K562 (cell line): ENCODE measurements at regions not wholly inside any gene's neighbourhood (a gene's known extent, or its start where the extent isn't known, plus 50 kb on each side); places are given as distances from the start of the nearest gene placed in this dataset.

Source experiments
- ATAC-seq: fragments of 200-7000 bp; cut with Tn5 transposase; 3 replicates; pipeline ENCODE4 v1.9.1; 2020; ENCODE audit warnings: moderate library complexity
- BruUV-seq: library from RNA; stranded (reverse); fragments of 400-500 nt; replicated peaks from 2 replicates; lab custom pipeline; 2021; lab: Mats Ljungman, UMichigan
- CTCF ChIA-PET: fragments of 300-600 bp; formaldehyde crosslinking; extraction: SDS; loops from one replicate; lab custom pipeline; 2021; ENCODE audit warnings: low intra/inter-chr PET ratio; lab: Yijun Ruan, JAX
- POLR2A ChIA-PET: fragments of 300-600, 350-650 bp; sonication (Branson Sonifier 250); formaldehyde crosslinking; extraction: SDS; loops from one replicate; lab custom pipeline; 2021; ENCODE audit warnings: antibody characterized with exemption, inconsistent platforms; lab: Yijun Ruan, JAX
- DNase-seq, 4 experiments: peaks; one replicate each; pipeline versions ENCODE4 v3.0.0 to v3.0.0-alpha.2; 2011 to 2018; ENCODE audit warnings: low spot score in 3 of 4, mixed read lengths in 3 of 4; ENCODE audit errors: extremely low read depth in 1 of 4
- FAIRE-seq: peaks from 2 replicates; lab custom pipeline; 2011; peaks lifted over from hg19 to GRCh38; lab: Jason Lieb, UNC
- H2AFZ ChIP-seq: 2 replicates; pipeline ENCODE4 v1.6.0; 2011; ENCODE audit warnings: low read depth, low read length, control low read depth, inconsistent platforms
- H3K27ac ChIP-seq: fragments of 200-600 bp; 3 replicates; pipeline ENCODE4 v1.8.0; 2011; ENCODE audit warnings: low read depth, mild to moderate bottlenecking, control low read depth, inconsistent platforms, low read length, moderate library complexity, mixed read lengths; ENCODE audit errors: extremely low read depth
- H3K27me3 ChIP-seq, 2 experiments: fragments of 300-600 bp in 1 of 2; 2 replicates in 1 of 2; 3 replicates in 1 of 2; pipeline versions ENCODE4 v1.6.0 to v1.8.0; 2011; ENCODE audit warnings: inconsistent platforms in 2 of 2, low read length in 2 of 2, mild to moderate bottlenecking in 1 of 2, mixed read lengths in 1 of 2, moderate library complexity in 1 of 2; ENCODE audit not compliant: control insufficient read depth in 2 of 2, insufficient read depth in 2 of 2
- H3K36me3 ChIP-seq: fragments of 300-600 bp; 3 replicates; pipeline ENCODE4 v1.8.0; 2011; ENCODE audit warnings: mild to moderate bottlenecking, low read length, inconsistent platforms; ENCODE audit not compliant: control insufficient read depth, insufficient read depth
- H3K4me1 ChIP-seq, 2 experiments: fragments of 200-600 bp in 1 of 2; replicated peaks in 1 of 2; 2 replicates in 1 of 2; 3 replicates in 1 of 2; pipeline versions ENCODE4 v1.5.1 to v1.8.0; 2011; ENCODE audit warnings: inconsistent platforms in 2 of 2, low read length in 2 of 2, mild to moderate bottlenecking in 1 of 2, mixed read lengths in 1 of 2, moderate library complexity in 1 of 2; ENCODE audit not compliant: control insufficient read depth in 2 of 2, insufficient read depth in 2 of 2
- H3K4me2 ChIP-seq: 2 replicates; pipeline ENCODE4 v1.6.1; 2011; ENCODE audit warnings: low read length, control low read depth, inconsistent platforms, mixed read lengths; ENCODE audit not compliant: insufficient read depth
- H3K4me3 ChIP-seq: fragments of 200-600 bp; sonication (generic), shearing (Covaris generic); 2 replicates; pipeline ENCODE4 v1.5.1; 2016; ENCODE audit warnings: control low read depth, inconsistent platforms
- H3K79me2 ChIP-seq: fragments of 200-600 bp; 3 replicates; pipeline ENCODE4 v1.8.0; 2011; ENCODE audit warnings: low read length, inconsistent platforms; ENCODE audit not compliant: control insufficient read depth, insufficient read depth
- H3K9ac ChIP-seq, 2 experiments: 2 replicates each; pipeline versions ENCODE4 v1.6.0 to v1.6.1; 2011; ENCODE audit warnings: low read depth in 2 of 2, low read length in 2 of 2, control low read depth in 1 of 2, inconsistent platforms in 1 of 2, mild to moderate bottlenecking in 1 of 2, mixed read lengths in 1 of 2; ENCODE audit not compliant: insufficient read depth in 1 of 2
- H3K9me1 ChIP-seq: one replicate; pipeline ENCODE4 v1.6.0; 2011; ENCODE audit warnings: inconsistent platforms, mild to moderate bottlenecking, low read length, moderate library complexity; ENCODE audit not compliant: control insufficient read depth, insufficient read depth
- H3K9me3 ChIP-seq: replicated peaks from 2 replicates; pipeline ENCODE4 v1.5.1; 2011; ENCODE audit warnings: low read depth, low read length, inconsistent platforms; ENCODE audit not compliant: control insufficient read depth, insufficient read depth
- H4K20me1 ChIP-seq: replicated peaks from 2 replicates; pipeline ENCODE4 v1.6.1; 2011; ENCODE audit warnings: low read length, inconsistent platforms, mixed read lengths; ENCODE audit not compliant: control insufficient read depth, insufficient read depth
- BACH1 ChIP-seq: fragments of 200-800 bp; sonication (Bioruptor generic); IDR thresholded peaks from 2 replicates; pipeline ENCODE4 v1.6.1; 2016; ENCODE audit warnings: missing genetic modification characterization, missing compliant biosample characterization
- CBX1 ChIP-seq: sonication (generic); IDR thresholded peaks from 2 replicates; pipeline ENCODE4 v1.6.1; 2016; ENCODE audit warnings: antibody characterized with exemption, low read depth, mild to moderate bottlenecking
- HDAC8 ChIP-seq: fragments of 450-650 bp; IDR thresholded peaks from 2 replicates; pipeline ENCODE4 v1.6.1; 2016; ENCODE audit warnings: mild to moderate bottlenecking, missing genetic modification characterization, moderate library complexity, missing compliant biosample characterization
- KAT8 ChIP-seq: fragments of 450-650 bp; IDR thresholded peaks from 2 replicates; pipeline ENCODE4 v1.6.1; 2016; ENCODE audit warnings: low read depth, mild to moderate bottlenecking
- MEIS2 ChIP-seq: fragments of 450-650 bp; IDR thresholded peaks from 2 replicates; pipeline ENCODE4 v1.6.1; 2014; ENCODE audit warnings: mild to moderate bottlenecking; ENCODE audit not compliant: partially characterized antibody
- NFE2L1 ChIP-seq: fragments of 450-650 bp; IDR thresholded peaks from 2 replicates; pipeline ENCODE4 v1.6.1; 2016; ENCODE audit warnings: missing genetic modification characterization, low read depth, mild to moderate bottlenecking, missing compliant biosample characterization, moderate library complexity, borderline replicate concordance
- NR4A1 ChIP-seq, 2 experiments: fragments of 250-450 bp in 1 of 2; fragments of 450-650 bp in 1 of 2; sonication (Bioruptor Pico) in 1 of 2; IDR thresholded peaks; 2 replicates each; pipeline versions ENCODE4 v1.4.0 to v1.6.1; 2016 to 2020; ENCODE audit warnings: mild to moderate bottlenecking in 2 of 2, missing compliant biosample characterization in 1 of 2, missing genetic modification characterization in 1 of 2, moderate library complexity in 1 of 2
- RBBP5 ChIP-seq: fragments of 200-600 bp; sonication (generic); IDR thresholded peaks from 2 replicates; pipeline ENCODE4 v1.6.1; 2012; ENCODE audit warnings: borderline replicate concordance, mild to moderate bottlenecking, low read length, control low read depth, inconsistent platforms; ENCODE audit not compliant: insufficient read depth, poor library complexity, severe bottlenecking
- SIRT6 ChIP-seq: IDR thresholded peaks from one replicate; pipeline ENCODE4 v1.6.1; 2012; ENCODE audit warnings: low read depth, mild to moderate bottlenecking, control low read depth, inconsistent platforms, low read length, moderate library complexity
- SRSF9 ChIP-seq: fragments of 200-400 bp; formaldehyde crosslinking; IDR thresholded peaks from 2 replicates; pipeline ENCODE4 v1.6.1; 2017; ENCODE audit warnings: low read depth, low read length, borderline replicate concordance
- ZNF12 ChIP-seq: sonication (generic); formaldehyde crosslinking; IDR thresholded peaks from 2 replicates; pipeline ENCODE4 v1.4.0; 2020; ENCODE audit warnings: mild to moderate bottlenecking, missing genetic modification reagents
- ZNF24 ChIP-seq: fragments of 450-650 bp; IDR thresholded peaks from 2 replicates; pipeline ENCODE4 v1.6.1; 2016
- WGBS: fragments of 100-300 bp; shearing (Covaris generic); methylation state at CpG from one replicate; pipeline ENCODE4 v1.1.6; 2016; ENCODE audit warnings: low coverage, mixed read lengths; ENCODE audit not compliant: insufficient coverage; ENCODE audit errors: missing lambda C conversion rate; 5-methylcytosine and 5-hydroxymethylcytosine counted together
- in situ Hi-C: fragments of 300-500 bp; cut with MboI; formaldehyde crosslinking; loops from 4 replicates; pipeline ENCODE4 v1.15.0; 2018; ENCODE audit warnings: inconsistent platforms, mixed read lengths
- intact Hi-C: fragments of 100-400 bp; cut with micrococcal nuclease; formaldehyde crosslinking; loops from 2 replicates; pipeline ENCODE4 v1.14.2; 2022
- TF ChIP-seq, protein P1 (sequence below): fragments of 250-450 bp; sonication (Bioruptor Pico); IDR thresholded peaks from 2 replicates; pipeline ENCODE4 v1.4.0; 2020; ENCODE audit warnings: mild to moderate bottlenecking, moderate library complexity
- TF ChIP-seq, protein P2 (sequence below): fragments of 250-450 bp; sonication (Bioruptor Pico); IDR thresholded peaks from 2 replicates; pipeline ENCODE4 v1.8.0; 2021; ENCODE audit warnings: moderate library complexity, mild to moderate bottlenecking, inconsistent platforms
- TF ChIP-seq, protein P3 (sequence below): fragments of 200-800 bp; sonication (Bioruptor generic); IDR thresholded peaks from 2 replicates; pipeline ENCODE4 v1.6.1; 2016; ENCODE audit warnings: missing genetic modification characterization, missing compliant biosample characterization

DNA sequence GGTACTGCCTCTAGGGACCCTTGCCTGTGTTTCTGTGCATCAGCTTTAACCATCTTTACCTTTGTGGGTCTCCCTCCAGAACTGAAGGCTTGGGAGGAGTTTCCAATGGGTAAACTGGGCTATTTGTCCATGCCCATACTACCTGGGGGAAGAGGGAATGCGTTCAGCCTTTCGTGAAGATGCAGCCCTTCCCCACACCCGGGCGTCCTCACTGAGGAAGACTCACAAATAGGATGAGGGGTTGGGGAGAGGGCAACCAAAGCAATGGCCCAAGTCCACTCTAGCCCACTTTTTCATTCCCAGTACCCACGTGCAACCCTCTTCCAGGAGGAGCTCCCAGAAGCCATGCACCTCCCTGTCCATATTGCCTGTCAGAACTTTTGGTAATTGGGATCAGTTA lies 61.8 kb upstream of the ADA2 start:
- Histone ChIP-seq H3K9ac (no peak overlapping the region), H3K27me3 (peaks cover 18 to 27% of the 10 kb centered on the region in 2 experiments; a peak in 4 of 5 replicates), H3K27ac (no peak overlapping the region), H3K9me1 (no peaks in the 10 kb centered on the region), H3K4me1 (no peaks in the 10 kb centered on the region), H3K79me2 (no peaks in the 10 kb centered on the region), H3K4me2 (no peak overlapping the region), H4K20me1 (peaks cover 3% of the 10 kb centered on the region; the same call in 1 of the 2 replicates), H3K9me3 (no peaks in the 10 kb centered on the region), H3K36me3 (no peaks in the 10 kb centered on the region), H2AFZ (no peak overlapping the region), H3K4me3 (no peak overlapping the region)
- DNase-seq: no peak
- ChIA-PET POLR2A (no interaction called here), CTCF (interaction anchor here (0.7 kb wide), 1 partner anchor 221 kb away, joined by 3 read pairs; no protein-coding TSS in a partner anchor)
- in situ Hi-C loops (no loop called here), intact Hi-C loops (no loop called here)
- no peak for ATAC-seq
- no TSS peak for BruUV-seq
- FAIRE-seq: no peak
- 0% methylated on average over 5 of the region's 5 CpGs for WGBS
- TF ChIP-seq, protein P1, sequence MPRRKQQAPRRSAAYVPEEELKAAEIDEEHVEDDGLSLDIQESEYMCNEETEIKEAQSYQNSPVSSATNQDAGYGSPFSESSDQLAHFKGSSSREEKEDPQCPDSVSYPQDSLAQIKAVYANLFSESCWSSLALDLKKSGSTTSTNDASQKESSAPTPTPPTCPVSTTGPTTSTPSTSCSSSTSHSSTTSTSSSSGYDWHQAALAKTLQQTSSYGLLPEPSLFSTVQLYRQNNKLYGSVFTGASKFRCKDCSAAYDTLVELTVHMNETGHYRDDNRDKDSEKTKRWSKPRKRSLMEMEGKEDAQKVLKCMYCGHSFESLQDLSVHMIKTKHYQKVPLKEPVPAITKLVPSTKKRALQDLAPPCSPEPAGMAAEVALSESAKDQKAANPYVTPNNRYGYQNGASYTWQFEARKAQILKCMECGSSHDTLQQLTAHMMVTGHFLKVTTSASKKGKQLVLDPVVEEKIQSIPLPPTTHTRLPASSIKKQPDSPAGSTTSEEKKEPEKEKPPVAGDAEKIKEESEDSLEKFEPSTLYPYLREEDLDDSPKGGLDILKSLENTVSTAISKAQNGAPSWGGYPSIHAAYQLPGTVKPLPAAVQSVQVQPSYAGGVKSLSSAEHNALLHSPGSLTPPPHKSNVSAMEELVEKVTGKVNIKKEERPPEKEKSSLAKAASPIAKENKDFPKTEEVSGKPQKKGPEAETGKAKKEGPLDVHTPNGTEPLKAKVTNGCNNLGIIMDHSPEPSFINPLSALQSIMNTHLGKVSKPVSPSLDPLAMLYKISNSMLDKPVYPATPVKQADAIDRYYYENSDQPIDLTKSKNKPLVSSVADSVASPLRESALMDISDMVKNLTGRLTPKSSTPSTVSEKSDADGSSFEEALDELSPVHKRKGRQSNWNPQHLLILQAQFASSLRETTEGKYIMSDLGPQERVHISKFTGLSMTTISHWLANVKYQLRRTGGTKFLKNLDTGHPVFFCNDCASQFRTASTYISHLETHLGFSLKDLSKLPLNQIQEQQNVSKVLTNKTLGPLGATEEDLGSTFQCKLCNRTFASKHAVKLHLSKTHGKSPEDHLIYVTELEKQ (CRISPR knock-in tag): no peak
- TF ChIP-seq CBX1 (no peak), BACH1 (tag) (no peak), NR4A1 (CRISPR knock-in tag; IDR thresholded peaks at IDR 0.05) (no peak), NR4A1 (tag; IDR thresholded peaks at IDR 0.05) (no peak), RBBP5 (no peak), MEIS2 (no peak), NFE2L1 (tag) (no peak), SIRT6 (no peak), KAT8 (no peak), SRSF9 (no peak), ZNF24 (no peak), ZNF12 (CRISPR knock-in tag) (no peak), HDAC8 (tag) (no peak)
- TF ChIP-seq, protein P2, sequence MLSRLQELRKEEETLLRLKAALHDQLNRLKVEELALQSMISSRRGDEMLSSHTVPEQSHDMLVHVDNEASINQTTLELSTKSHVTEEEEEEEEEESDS (CRISPR knock-in tag): no peak
- TF ChIP-seq, protein P3, sequence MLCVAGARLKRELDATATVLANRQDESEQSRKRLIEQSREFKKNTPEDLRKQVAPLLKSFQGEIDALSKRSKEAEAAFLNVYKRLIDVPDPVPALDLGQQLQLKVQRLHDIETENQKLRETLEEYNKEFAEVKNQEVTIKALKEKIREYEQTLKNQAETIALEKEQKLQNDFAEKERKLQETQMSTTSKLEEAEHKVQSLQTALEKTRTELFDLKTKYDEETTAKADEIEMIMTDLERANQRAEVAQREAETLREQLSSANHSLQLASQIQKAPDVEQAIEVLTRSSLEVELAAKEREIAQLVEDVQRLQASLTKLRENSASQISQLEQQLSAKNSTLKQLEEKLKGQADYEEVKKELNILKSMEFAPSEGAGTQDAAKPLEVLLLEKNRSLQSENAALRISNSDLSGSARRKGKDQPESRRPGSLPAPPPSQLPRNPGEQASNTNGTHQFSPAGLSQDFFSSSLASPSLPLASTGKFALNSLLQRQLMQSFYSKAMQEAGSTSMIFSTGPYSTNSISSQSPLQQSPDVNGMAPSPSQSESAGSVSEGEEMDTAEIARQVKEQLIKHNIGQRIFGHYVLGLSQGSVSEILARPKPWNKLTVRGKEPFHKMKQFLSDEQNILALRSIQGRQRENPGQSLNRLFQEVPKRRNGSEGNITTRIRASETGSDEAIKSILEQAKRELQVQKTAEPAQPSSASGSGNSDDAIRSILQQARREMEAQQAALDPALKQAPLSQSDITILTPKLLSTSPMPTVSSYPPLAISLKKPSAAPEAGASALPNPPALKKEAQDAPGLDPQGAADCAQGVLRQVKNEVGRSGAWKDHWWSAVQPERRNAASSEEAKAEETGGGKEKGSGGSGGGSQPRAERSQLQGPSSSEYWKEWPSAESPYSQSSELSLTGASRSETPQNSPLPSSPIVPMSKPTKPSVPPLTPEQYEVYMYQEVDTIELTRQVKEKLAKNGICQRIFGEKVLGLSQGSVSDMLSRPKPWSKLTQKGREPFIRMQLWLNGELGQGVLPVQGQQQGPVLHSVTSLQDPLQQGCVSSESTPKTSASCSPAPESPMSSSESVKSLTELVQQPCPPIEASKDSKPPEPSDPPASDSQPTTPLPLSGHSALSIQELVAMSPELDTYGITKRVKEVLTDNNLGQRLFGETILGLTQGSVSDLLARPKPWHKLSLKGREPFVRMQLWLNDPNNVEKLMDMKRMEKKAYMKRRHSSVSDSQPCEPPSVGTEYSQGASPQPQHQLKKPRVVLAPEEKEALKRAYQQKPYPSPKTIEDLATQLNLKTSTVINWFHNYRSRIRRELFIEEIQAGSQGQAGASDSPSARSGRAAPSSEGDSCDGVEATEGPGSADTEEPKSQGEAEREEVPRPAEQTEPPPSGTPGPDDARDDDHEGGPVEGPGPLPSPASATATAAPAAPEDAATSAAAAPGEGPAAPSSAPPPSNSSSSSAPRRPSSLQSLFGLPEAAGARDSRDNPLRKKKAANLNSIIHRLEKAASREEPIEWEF (CRISPR knock-in tag): no peak
